Tibial nerve (tissue), 4 donors: ENCODE measurements at regions not wholly inside any gene's neighbourhood (a gene's known extent, or its start where the extent isn't known, plus 50 kb on each side); places are given as distances from the start of the nearest gene placed in this dataset.

Source experiments
- EP300 ChIP-seq, 2 donors: sonication (generic); formaldehyde crosslinking; IDR thresholded peaks; one replicate each; pipeline ENCODE4 v1.6.1; 2017; ENCODE audit warnings: antibody characterized with exemption in 2 of 2, mild to moderate bottlenecking in 1 of 2
- POLR2A ChIP-seq, 2 donors: fragments of 450-650 bp; IDR thresholded peaks; one replicate each; pipeline ENCODE4 v1.6.1; 2017; ENCODE audit warnings: antibody characterized with exemption in 2 of 2, mild to moderate bottlenecking in 2 of 2, moderate library complexity in 2 of 2
- TF ChIP-seq, protein P1 (sequence below), 5 experiments: fragments of 200-600 bp in 3 of 5; fragments of 450-650 bp in 2 of 5; sonication (generic) in 3 of 5; IDR thresholded peaks; one replicate each; pipeline ENCODE4 v1.5.1; 2016 to 2019; ENCODE audit warnings: antibody characterized with exemption in 5 of 5, mild to moderate bottlenecking in 3 of 5, moderate library complexity in 2 of 5

DNA sequence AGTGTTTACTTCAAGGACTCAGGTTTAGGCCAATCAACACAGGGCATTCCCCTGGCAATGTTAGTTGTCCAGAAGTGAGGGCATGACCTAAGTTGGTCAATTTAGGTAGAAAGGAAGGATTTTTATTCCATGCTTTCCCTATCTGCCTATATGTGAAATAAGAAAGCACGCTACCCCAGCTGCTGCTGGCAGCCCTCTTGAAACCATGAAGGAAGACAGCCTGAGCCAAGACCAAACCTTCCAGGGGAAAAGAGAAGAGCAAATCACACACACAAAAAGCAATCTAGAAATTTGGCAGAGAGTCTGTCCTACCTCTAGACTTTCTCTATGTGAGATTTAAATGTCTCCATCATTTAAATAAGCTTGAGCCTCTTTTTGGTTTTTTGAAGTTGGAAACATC is 387.6 kb downstream of the TNS1 start:
- TF ChIP-seq, protein P1, sequence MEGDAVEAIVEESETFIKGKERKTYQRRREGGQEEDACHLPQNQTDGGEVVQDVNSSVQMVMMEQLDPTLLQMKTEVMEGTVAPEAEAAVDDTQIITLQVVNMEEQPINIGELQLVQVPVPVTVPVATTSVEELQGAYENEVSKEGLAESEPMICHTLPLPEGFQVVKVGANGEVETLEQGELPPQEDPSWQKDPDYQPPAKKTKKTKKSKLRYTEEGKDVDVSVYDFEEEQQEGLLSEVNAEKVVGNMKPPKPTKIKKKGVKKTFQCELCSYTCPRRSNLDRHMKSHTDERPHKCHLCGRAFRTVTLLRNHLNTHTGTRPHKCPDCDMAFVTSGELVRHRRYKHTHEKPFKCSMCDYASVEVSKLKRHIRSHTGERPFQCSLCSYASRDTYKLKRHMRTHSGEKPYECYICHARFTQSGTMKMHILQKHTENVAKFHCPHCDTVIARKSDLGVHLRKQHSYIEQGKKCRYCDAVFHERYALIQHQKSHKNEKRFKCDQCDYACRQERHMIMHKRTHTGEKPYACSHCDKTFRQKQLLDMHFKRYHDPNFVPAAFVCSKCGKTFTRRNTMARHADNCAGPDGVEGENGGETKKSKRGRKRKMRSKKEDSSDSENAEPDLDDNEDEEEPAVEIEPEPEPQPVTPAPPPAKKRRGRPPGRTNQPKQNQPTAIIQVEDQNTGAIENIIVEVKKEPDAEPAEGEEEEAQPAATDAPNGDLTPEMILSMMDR (IDR thresholded peaks at IDR 0.05) = no peak
- TF ChIP-seq POLR2A (IDR thresholded peaks at IDR 0.05) = no peak
- no peak for TF ChIP-seq EP300 (IDR thresholded peaks at IDR 0.05)
